ENCODE measurements at regions not wholly inside any gene's neighbourhood (a gene's known extent, or its start where the extent isn't known, plus 50 kb on each side); places are given as distances from the start of the nearest gene placed in this dataset.

GRCh38 chrX:38985375-38985774 is 184.1 kb downstream of the MID1IP1 start:
- peak; percentile 11 for DNase-seq

More at GRCh38 chrX:38985375-38985774, 184.1 kb downstream of the MID1IP1 start:
- TF ChIP-seq MXI1 (IDR thresholded peaks at IDR 0.05; ENCODE audit: borderline replicate concordance, low read depth, low read length) (no peak), FOS (IDR thresholded peaks at IDR 0.05; ENCODE audit: low read depth, low read length) (no peak), SMC3 (IDR thresholded peaks at IDR 0.05; ENCODE audit: low read depth, low read length) (peak; percentile 48; the same call in 1 of the 2 replicates), RAD21 (IDR thresholded peaks at IDR 0.05; ENCODE audit: low read length) (peak; percentile 43; the same call in 1 of the 2 replicates), CTCF (conservative IDR thresholded peaks at IDR 0.05; ENCODE audit: low read depth, low read length) (peak; percentile 35; the same call in 1 of the 2 replicates), BHLHE40 (IDR thresholded peaks at IDR 0.05; ENCODE audit: low read depth, low read length) (no peak)
- peak; percentile 37 for ATAC-seq (ENCODE audit: low read depth)
- no TSS peak for BruUV-seq (replicated peaks)
- H4K8ac ChIP-seq (ENCODE audit: low read depth in 2 of 2, low read length in 2 of 2), result no peak overlapping the region
- no peak overlapping the region for H3K23ac ChIP-seq (ENCODE audit: low read depth, low read length)
- no peak overlapping the region for H2AK5ac ChIP-seq (ENCODE audit: low read depth, low read length)
- no peak overlapping the region for H3K4ac ChIP-seq (ENCODE audit: low read depth, low read length)
- H3K27ac ChIP-seq (ENCODE audit: insufficient read depth, low read length), result no peak overlapping the region
- no peak overlapping the region for H3K18ac ChIP-seq (ENCODE audit: low read depth, low read length)
- no peaks in the 10 kb centered on the region for H3K9me3 ChIP-seq (ENCODE audit: control insufficient read depth, insufficient read depth, low read length)
- H3K4me1 ChIP-seq (ENCODE audit: control insufficient read depth, insufficient read depth, low read length), result no peaks in the 10 kb centered on the region
- no peak overlapping the region for H2AK9ac ChIP-seq (replicated peaks; ENCODE audit: low read depth, low read length, poor library complexity)
- no peak overlapping the region for H3K9ac ChIP-seq (ENCODE audit: low read depth, low read length)
- ChIA-PET CTCF (no interaction called here), POLR2A (ENCODE audit: unreplicated experiment) (no interaction called here)
- no peaks in the 10 kb centered on the region for H3K79me1 ChIP-seq (ENCODE audit: low read depth in 1 of 2, low read length in 2 of 2)
- no peak overlapping the region for H2BK15ac ChIP-seq (ENCODE audit: low read depth, low read length)
- H2AFZ ChIP-seq (replicated peaks; ENCODE audit: low read length, poor library complexity), result no peak overlapping the region
- no peak overlapping the region for H2BK5ac ChIP-seq (ENCODE audit: low read depth, low read length, poor library complexity, severe bottlenecking)
- dilution Hi-C loops (cut with HindIII; ENCODE audit: low sequenced_read_pairs, unreplicated experiment) (no loop called here), intact Hi-C loops (cut with micrococcal nuclease) (loop anchor here (1.0 to 2.0 kb wide), 3 partner anchors 181 to 231 kb away; no protein-coding TSS in a partner anchor), in situ Hi-C loops (cut with MboI; ENCODE audit: low sequenced_read_pairs) (no loop called here)
- H4K91ac ChIP-seq (ENCODE audit: insufficient read depth, low read depth, low read length), result no peak overlapping the region
- H4K5ac ChIP-seq (ENCODE audit: low read depth, low read length), result no peak overlapping the region
- no peak overlapping the region for H3K14ac ChIP-seq (replicated peaks; ENCODE audit: low read depth, low read length)
- H2BK20ac ChIP-seq (ENCODE audit: low read depth, low read length), result no peak overlapping the region
- no peak overlapping the region for H3K56ac ChIP-seq (ENCODE audit: extremely low read depth, insufficient read depth, low read length)
- H2BK120ac ChIP-seq (ENCODE audit: low read depth, low read length), result no peak overlapping the region
- no peak overlapping the region for H3K4me2 ChIP-seq (ENCODE audit: low read depth, low read length)
- 33% methylated on average over 1 of the region's 3 CpGs; no CpG with 5 or more reads in 1 of the 2 experiments for whole genome bisulfite sequencing, 2 experiments (ENCODE audit: extremely low coverage in 2 of 2, insufficient read length in 1 of 2)
- no peak overlapping the region for H3K4me3 ChIP-seq (ENCODE audit: insufficient read depth, low read depth, low read length)
- no peaks in the 10 kb centered on the region for H4K20me1 ChIP-seq (ENCODE audit: insufficient read depth, low read length)
- H3K27me3 ChIP-seq (ENCODE audit: control insufficient read depth, insufficient read depth, low read length), result peaks cover 4% of the 10 kb centered on the region
- no peaks in the 10 kb centered on the region for H3K9me1 ChIP-seq (ENCODE audit: insufficient read depth, low read length)
- H3K36me3 ChIP-seq (ENCODE audit: control insufficient read depth, insufficient read depth, low read length), result no peaks in the 10 kb centered on the region

Data from IMR-90 (cell line).